Neural cell (in vitro differentiated cells): ENCODE measurements at regions not wholly inside any gene's neighbourhood (a gene's known extent, or its start where the extent isn't known, plus 50 kb on each side); places are given as distances from the start of the nearest gene placed in this dataset.

Experiments
- H2AFZ ChIP-seq: fragments of 200-600, 300-800 bp; sonication (generic), shearing (Covaris generic); 2 replicates; pipeline ENCODE4 v1.6.0; 2014; ENCODE audit warnings: low read depth, mild to moderate bottlenecking, antibody characterized with exemption, low read length, moderate library complexity
- H3F3A ChIP-seq: fragments of 200-600 bp; shearing (Covaris generic); 2 replicates; pipeline ENCODE4 v1.6.1; 2016; ENCODE audit warnings: mild to moderate bottlenecking, moderate library complexity, mixed read lengths, antibody characterized with exemption, low read length; ENCODE audit not compliant: insufficient read depth, poor library complexity, severe bottlenecking
- H3K27ac ChIP-seq: fragments of 200-600, 300-800 bp; sonication (generic), shearing (Covaris generic); 2 replicates; pipeline ENCODE4 v1.5.1; 2014; ENCODE audit warnings: mild to moderate bottlenecking, low read length, moderate library complexity
- H3K27me3 ChIP-seq: fragments of 300-800, 200-600 bp; sonication (generic), shearing (Covaris generic); 2 replicates; pipeline ENCODE4 v1.6.0; 2014; ENCODE audit warnings: mild to moderate bottlenecking, low read depth, low read length, moderate library complexity; ENCODE audit not compliant: insufficient read depth
- H3K36me3 ChIP-seq: fragments of 300-800, 200-600 bp; sonication (generic), shearing (Covaris generic); 2 replicates; pipeline ENCODE4 v1.5.1; 2014; ENCODE audit warnings: mild to moderate bottlenecking, antibody characterized with exemption, low read length, moderate library complexity; ENCODE audit not compliant: insufficient read depth
- H3K4me2 ChIP-seq: fragments of 300-800, 200-600 bp; sonication (generic), shearing (Covaris generic); 2 replicates; pipeline ENCODE4 v1.6.0; 2014; ENCODE audit warnings: mild to moderate bottlenecking, low read length
- H3K4me3 ChIP-seq: fragments of 300-800, 200-600 bp; sonication (generic), shearing (Covaris generic); 2 replicates; pipeline ENCODE4 v1.5.1; 2014; ENCODE audit warnings: mild to moderate bottlenecking, low read length, moderate library complexity
- H3K79me2 ChIP-seq: fragments of 200-600 bp; shearing (Covaris generic); replicated peaks from 2 replicates; pipeline ENCODE4 v1.6.0; 2014; ENCODE audit warnings: mild to moderate bottlenecking, low read length, moderate library complexity; ENCODE audit not compliant: insufficient read depth
- H3K9ac ChIP-seq: fragments of 300-800, 200-600 bp; sonication (generic), shearing (Covaris generic); 2 replicates; pipeline ENCODE4 v1.6.1; 2016; ENCODE audit warnings: mild to moderate bottlenecking, low read length, mixed read lengths
- H3K9me2 ChIP-seq: fragments of 200-600 bp; shearing (Covaris generic); 2 replicates; pipeline ENCODE4 v1.6.1; 2016; ENCODE audit warnings: mild to moderate bottlenecking, low read length, mixed read lengths; ENCODE audit not compliant: insufficient read depth
- H3K9me3 ChIP-seq: fragments of 200-600, 300-800 bp; sonication (generic), shearing (Covaris generic); 2 replicates; pipeline ENCODE4 v1.6.1; 2016; ENCODE audit warnings: mild to moderate bottlenecking, mixed run types, low read length, moderate library complexity, mixed read lengths
- H4K20me1 ChIP-seq: fragments of 200-600 bp; shearing (Covaris generic); 2 replicates; pipeline ENCODE4 v1.6.1; 2016; ENCODE audit warnings: mild to moderate bottlenecking, mixed run types; ENCODE audit not compliant: insufficient read depth
- CTCF ChIP-seq: fragments of 450-650 bp; IDR thresholded peaks from 2 replicates; pipeline ENCODE4 v1.5.1; 2014; ENCODE audit warnings: antibody characterized with exemption, mild to moderate bottlenecking, moderate library complexity; ENCODE audit not compliant: poor library complexity, severe bottlenecking
- EP300 ChIP-seq: fragments of 450-650 bp; conservative IDR thresholded peaks from 2 replicates; pipeline ENCODE4 v1.6.1; 2014; ENCODE audit warnings: antibody characterized with exemption, mild to moderate bottlenecking, moderate library complexity; ENCODE audit not compliant: poor library complexity, severe bottlenecking
- EZH2 ChIP-seq: fragments of 200-600, 300-800 bp; shearing (Covaris generic), sonication (generic); IDR thresholded peaks from 2 replicates; pipeline ENCODE4 v1.6.1; 2014; ENCODE audit warnings: antibody characterized with exemption, low read length, borderline replicate concordance, mild to moderate bottlenecking; ENCODE audit not compliant: insufficient read depth, poor library complexity, severe bottlenecking
- MXI1 ChIP-seq: fragments of 450-650 bp; conservative IDR thresholded peaks from 2 replicates; pipeline ENCODE4 v1.6.1; 2014; ENCODE audit warnings: antibody characterized with exemption, mild to moderate bottlenecking; ENCODE audit not compliant: poor library complexity, severe bottlenecking
- POLR2AphosphoS5 ChIP-seq: IDR thresholded peaks from 2 replicates; pipeline ENCODE4 v1.6.1; 2012
- RAD21 ChIP-seq: fragments of 450-650 bp; conservative IDR thresholded peaks from 2 replicates; pipeline ENCODE4 v1.6.1; 2014; ENCODE audit warnings: antibody characterized with exemption, mild to moderate bottlenecking, moderate library complexity
- REST ChIP-seq: IDR thresholded peaks from 2 replicates; pipeline ENCODE4 v1.6.1; 2012; ENCODE audit warnings: borderline replicate concordance
- SMC3 ChIP-seq: fragments of 450-650 bp; conservative IDR thresholded peaks from 2 replicates; pipeline ENCODE4 v1.6.1; 2014; ENCODE audit warnings: antibody characterized with exemption, mild to moderate bottlenecking, moderate library complexity; ENCODE audit not compliant: poor library complexity
- TAF1 ChIP-seq: IDR thresholded peaks from 2 replicates; pipeline ENCODE4 v1.6.1; 2012; ENCODE audit warnings: low read depth

GRCh38 chr1:95983831-95984230 is 737.8 kb upstream of the PTBP2 start:
- H3K9me2 ChIP-seq = no peaks in the 10 kb centered on the region
- H4K20me1 ChIP-seq = no peaks in the 10 kb centered on the region
- no peaks in the 10 kb centered on the region for H3K27me3 ChIP-seq
- H3K4me3 ChIP-seq = no peak overlapping the region
- H3K9me3 ChIP-seq = no peaks in the 10 kb centered on the region
- H3K27ac ChIP-seq = peak overlapping the region; percentile 56
- H3K79me2 ChIP-seq = no peaks in the 10 kb centered on the region
- H3K9ac ChIP-seq = no peak overlapping the region
- H3F3A ChIP-seq = no peaks in the 10 kb centered on the region
- H3K4me2 ChIP-seq = peak overlapping the region; percentile 25
- TF ChIP-seq EP300 = peak; percentile 77
- TF ChIP-seq MXI1 = no peak
- peak; percentile 55 for TF ChIP-seq POLR2AphosphoS5
- no peak for TF ChIP-seq CTCF
- TF ChIP-seq TAF1 = no peak
- H3K36me3 ChIP-seq = no peaks in the 10 kb centered on the region
- H2AFZ ChIP-seq = no peak overlapping the region

GRCh38 chr1:95984798-95985374 is 736.7 kb upstream of the PTBP2 start:
- Histone ChIP-seq H3K27ac (peak overlapping the region; percentile 56), H3K4me2 (no peak overlapping the region), H3K27me3 (no peaks in the 10 kb centered on the region), H3K4me3 (no peak overlapping the region), H3K79me2 (no peaks in the 10 kb centered on the region), H3K9me3 (no peaks in the 10 kb centered on the region), H3K9me2 (no peaks in the 10 kb centered on the region), H3K36me3 (no peaks in the 10 kb centered on the region), H3F3A (no peaks in the 10 kb centered on the region), H4K20me1 (no peaks in the 10 kb centered on the region), H2AFZ (no peak overlapping the region), H3K9ac (no peak overlapping the region)
- TF ChIP-seq SMC3 (no peak), EZH2 (no peak), RAD21 (peak; percentile 10), EP300 (no peak), POLR2AphosphoS5 (no peak), CTCF (no peak)

- Histone ChIP-seq H3K79me2 (no peaks in the 10 kb centered on the region), H3K36me3 (no peaks in the 10 kb centered on the region), H3K4me3 (no peak overlapping the region), H3K27ac (peak overlapping the region; percentile 46), H3K9ac (no peak overlapping the region), H3K27me3 (no peaks in the 10 kb centered on the region), H3K4me2 (no peak overlapping the region), H2AFZ (no peak overlapping the region), H3K9me2 (no peaks in the 10 kb centered on the region), H4K20me1 (no peaks in the 10 kb centered on the region), H3F3A (no peaks in the 10 kb centered on the region), H3K9me3 (no peaks in the 10 kb centered on the region)
- TF ChIP-seq REST (peak; percentile 54), EP300 (peak; percentile 86), EZH2 (no peak), MXI1 (no peak), POLR2AphosphoS5 (peak; percentile 68), RAD21 (no peak), TAF1 (no peak), CTCF (no peak), SMC3 (no peak)
Observed at GRCh38 chr1:95990033-95990432, 731.6 kb upstream of the PTBP2 start.
